ENCODE measurements at regions not wholly inside any gene's neighbourhood (a gene's known extent, or its start where the extent isn't known, plus 50 kb on each side); places are given as distances from the start of the nearest gene placed in this dataset.

GRCh38 chr6:41429506-41430504, 94.4 kb downstream of the NCR2 start:
- DNase-seq (ENCODE audit: low read depth in 2 of 2): no peak

GRCh38 chr6:41430875-41431274, 95.5 kb downstream of the NCR2 start:
- no peak for DNase-seq (ENCODE audit: low read depth in 2 of 2)

GRCh38 chr6:41432280-41432679, 96.9 kb downstream of the NCR2 start:
- no peak for DNase-seq (ENCODE audit: low read depth in 2 of 2)

- no peak for DNase-seq (ENCODE audit: low read depth in 2 of 2)
These were observed 99.5 kb downstream of the NCR2 start for GRCh38 chr6:41434803-41435481.

- no peak for DNase-seq (ENCODE audit: low read depth in 2 of 2)
These were observed 102.2 kb downstream of the NCR2 start for GRCh38 chr6:41437604-41438003.

GRCh38 chr6:41438746-41439145, 103.3 kb downstream of the NCR2 start:
- DNase-seq (ENCODE audit: low read depth in 2 of 2): no peak

GRCh38 chr6:41439524-41440418, 104.4 kb downstream of the NCR2 start:
- DNase-seq (ENCODE audit: low read depth in 2 of 2): no peak

GRCh38 chr6:41440958-41441357, 105.2 kb upstream of the FOXP4 start:
- no peak for DNase-seq (ENCODE audit: low read depth in 2 of 2)

- no peak for DNase-seq (ENCODE audit: low read depth in 2 of 2)
These were observed 104.4 kb upstream of the FOXP4 start for GRCh38 chr6:41441598-41442351.

- DNase-seq (ENCODE audit: low read depth in 2 of 2): no peak
These were observed 103.9 kb upstream of the FOXP4 start for GRCh38 chr6:41442352-41442672.

- no peak for DNase-seq (ENCODE audit: low read depth in 2 of 2)
These were observed 103.2 kb upstream of the FOXP4 start for GRCh38 chr6:41442800-41443501.

GRCh38 chr6:41443616-41444525, 102.3 kb upstream of the FOXP4 start:
- DNase-seq (ENCODE audit: low read depth in 2 of 2): no peak

GRCh38 chr6:41445261-41445660, 100.9 kb upstream of the FOXP4 start:
- DNase-seq (ENCODE audit: low read depth in 2 of 2): no peak

- DNase-seq (ENCODE audit: low read depth in 2 of 2): no peak
These were observed 100.0 kb upstream of the FOXP4 start for GRCh38 chr6:41446132-41446531.

- no peak for DNase-seq (ENCODE audit: low read depth in 2 of 2)
These were observed 99.2 kb upstream of the FOXP4 start for GRCh38 chr6:41446907-41447545.

- DNase-seq (ENCODE audit: low read depth in 2 of 2): no peak
These were observed 97.9 kb upstream of the FOXP4 start for GRCh38 chr6:41448256-41448655.

- DNase-seq (ENCODE audit: low read depth in 2 of 2): no peak
These were observed 96.6 kb upstream of the FOXP4 start for GRCh38 chr6:41449399-41450245.

- DNase-seq (ENCODE audit: low read depth in 2 of 2): no peak
These were observed 95.6 kb upstream of the FOXP4 start for GRCh38 chr6:41450581-41450980.
